NOMO-1 treated with DMSO at 0.1 percent for 48 hours (cell line): ENCODE measurements at regions not wholly inside any gene's neighbourhood (a gene's known extent, or its start where the extent isn't known, plus 50 kb on each side); places are given as distances from the start of the nearest gene placed in this dataset.
A peak's percentile ranks its signal among the peaks of the same experiment; 100 is the strongest.
"Not testable (repeated sequence)": the region's sequence is repeated elsewhere in the genome, so short reads cannot be mapped to it uniquely, and the experiment has no call there.

ENCODE experiments used
- DNase-seq: peaks from one replicate; lab custom pipeline; 2025; ENCODE audit not compliant: unreplicated experiment; lab: John Stamatoyannopoulos, UW

- DNase-seq, result no peak
Measured at GRCh38 chr7:28328822-28329660, 83.3 kb upstream of the CREB5 start.

- DNase-seq, result peak; percentile 77
Measured at GRCh38 chr7:28329661-28330363, 82.5 kb upstream of the CREB5 start.

GRCh38 chr7:28330384-28331070, 81.8 kb upstream of the CREB5 start:
- no peak for DNase-seq

GRCh38 chr7:28332046-28332445, 80.3 kb upstream of the CREB5 start:
- no peak for DNase-seq

- not testable (repeated sequence) for DNase-seq
Measured at GRCh38 chr7:28333548-28333947, 78.8 kb upstream of the CREB5 start.

- no peak for DNase-seq
Measured at GRCh38 chr7:28336806-28337205, 75.5 kb upstream of the CREB5 start.

GRCh38 chr7:28338041-28338440, 74.3 kb upstream of the CREB5 start:
- DNase-seq, result no peak

- no peak for DNase-seq
Measured at GRCh38 chr7:28343462-28343861, 68.9 kb upstream of the CREB5 start.

- no peak for DNase-seq
Measured at GRCh38 chr7:28346256-28346655, 66.1 kb upstream of the CREB5 start.

- no peak for DNase-seq
Measured at GRCh38 chr7:28346676-28347363, 65.5 kb upstream of the CREB5 start.

- no peak for DNase-seq
Measured at GRCh38 chr7:28347475-28348318, 64.6 kb upstream of the CREB5 start.

- DNase-seq, result no peak
Measured at GRCh38 chr7:28348636-28349035, 63.7 kb upstream of the CREB5 start.

GRCh38 chr7:28349637-28350036, 62.7 kb upstream of the CREB5 start:
- DNase-seq, result no peak

- DNase-seq, result no peak
Measured at GRCh38 chr7:28350662-28351061, 61.7 kb upstream of the CREB5 start.

- DNase-seq, result no peak
Measured at GRCh38 chr7:28351450-28351849, 60.9 kb upstream of the CREB5 start.

- DNase-seq, result no peak
Measured at GRCh38 chr7:28354601-28355402, 57.5 kb upstream of the CREB5 start.

GRCh38 chr7:28355635-28356319, 56.5 kb upstream of the CREB5 start:
- no peak for DNase-seq

- DNase-seq, result no peak
Measured at GRCh38 chr7:28356619-28357018, 55.7 kb upstream of the CREB5 start.

- no peak for DNase-seq
Measured at GRCh38 chr7:28358423-28358868, 53.9 kb upstream of the CREB5 start.
